Central memory CD4-positive, alpha-beta T cell (primary cell): ENCODE measurements at regions not wholly inside any gene's neighbourhood (a gene's known extent, or its start where the extent isn't known, plus 50 kb on each side); places are given as distances from the start of the nearest gene placed in this dataset.

ENCODE experiments used
- DNase-seq: peaks from one replicate; pipeline ENCODE4 v3.0.0; 2022

- no peak for DNase-seq
Measured at GRCh38 chr14:22448905-22449599, 140.0 kb downstream of the DAD1 start.

DNA sequence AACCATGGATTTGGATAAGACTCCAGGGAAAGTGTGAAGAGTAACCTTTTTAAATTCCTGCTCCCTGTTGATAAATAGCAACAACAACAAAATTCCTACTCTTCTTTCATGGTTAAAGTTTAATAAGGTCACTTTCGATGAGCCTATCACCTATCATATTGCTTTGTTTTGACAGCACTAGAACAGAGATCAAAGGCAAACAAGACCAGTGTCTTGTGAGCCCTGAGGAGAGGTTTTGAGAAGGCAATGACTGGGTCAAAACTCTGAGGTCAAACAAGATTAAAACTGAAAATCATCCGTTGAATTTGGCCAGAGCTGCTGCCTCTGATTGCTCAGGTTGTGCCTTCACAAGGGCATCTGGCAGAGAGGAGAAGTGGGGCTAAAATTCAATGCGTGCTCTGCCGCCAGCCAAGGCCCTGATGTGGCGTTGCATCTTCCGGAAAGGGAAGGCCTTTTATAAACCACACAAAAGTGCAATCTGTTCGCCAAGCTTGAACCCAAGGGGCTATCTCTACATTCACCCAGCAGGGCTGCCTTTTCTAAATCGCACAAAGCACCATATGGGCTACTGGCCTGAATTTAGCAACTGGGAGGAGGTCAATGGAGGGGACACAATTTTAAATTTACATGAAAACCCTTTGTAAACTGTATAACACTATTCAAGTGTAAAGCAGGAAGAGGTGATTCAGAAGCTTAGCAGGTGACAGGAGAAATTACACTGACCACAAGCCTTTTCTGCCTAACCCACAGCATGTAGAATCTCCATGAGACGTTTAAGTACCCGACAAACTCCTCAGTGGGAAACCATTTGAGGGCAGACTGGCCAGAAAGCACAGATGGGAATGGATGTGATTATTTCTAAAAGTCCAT is 140.8 kb downstream of the DAD1 start:
- DNase-seq, result no peak

- DNase-seq, result no peak
Measured at GRCh38 chr14:22438742-22439141, 150.3 kb downstream of the DAD1 start.

GRCh38 chr14:22434901-22435550 is 154.0 kb downstream of the DAD1 start:
- DNase-seq, result no peak

GRCh38 chr14:22434030-22434429 is 155.0 kb downstream of the DAD1 start:
- DNase-seq, result no peak

GRCh38 chr14:22433069-22433468 is 156.0 kb downstream of the DAD1 start:
- DNase-seq, result no peak

GRCh38 chr14:22432348-22432976 is 156.6 kb downstream of the DAD1 start:
- no peak for DNase-seq

GRCh38 chr14:22429546-22430294 is 159.3 kb downstream of the DAD1 start:
- no peak for DNase-seq

GRCh38 chr14:22428700-22429291 is 160.2 kb downstream of the DAD1 start:
- no peak for DNase-seq

DNA sequence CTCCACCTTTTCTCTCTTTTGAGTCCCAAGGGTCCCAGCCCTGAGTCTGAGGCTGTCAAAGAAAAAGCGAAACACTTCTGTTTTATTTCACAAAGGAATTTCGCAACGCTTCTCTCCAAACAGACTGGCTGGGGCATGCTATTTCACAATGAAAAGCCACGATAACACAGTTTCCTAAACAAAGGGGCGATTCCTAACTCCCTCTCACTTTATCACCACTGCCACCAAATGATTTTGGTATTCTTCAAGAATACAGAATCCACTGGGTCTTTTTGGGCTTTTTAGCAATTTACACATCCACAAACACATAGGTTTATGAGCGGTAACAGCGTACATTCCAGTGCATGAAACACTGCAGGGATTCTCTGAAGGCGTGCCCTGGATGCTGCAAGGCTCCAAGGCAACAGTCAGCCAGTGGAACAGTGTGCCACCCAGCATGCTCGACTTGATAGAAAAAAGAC is 161.2 kb downstream of the DAD1 start:
- DNase-seq, result no peak

GRCh38 chr14:22426711-22427110 is 162.3 kb downstream of the DAD1 start:
- DNase-seq, result no peak

GRCh38 chr14:22423958-22424357 is 165.1 kb downstream of the DAD1 start:
- DNase-seq, result no peak

GRCh38 chr14:22422238-22422637 is 166.8 kb downstream of the DAD1 start:
- no peak for DNase-seq

GRCh38 chr14:22420598-22421186 is 168.3 kb downstream of the DAD1 start:
- DNase-seq, result no peak

DNA sequence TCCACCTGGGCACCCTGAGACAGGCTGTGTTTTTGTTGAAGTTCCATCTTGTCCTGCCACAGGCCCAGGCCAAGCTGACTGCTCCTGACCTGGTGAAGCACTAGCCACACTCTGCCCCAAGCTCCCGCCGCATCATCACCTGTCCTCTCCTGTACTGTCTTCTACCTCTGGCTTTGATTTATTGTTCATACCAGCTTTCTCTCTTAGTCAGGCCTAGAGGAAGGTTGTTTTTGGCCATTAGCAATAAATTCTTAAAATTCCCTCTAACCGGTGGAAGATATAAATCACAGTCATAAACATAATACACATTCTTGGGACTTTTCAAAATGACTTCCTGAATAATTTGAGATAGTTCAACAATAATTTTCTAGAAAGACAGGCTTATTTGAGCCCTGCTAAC is 169.4 kb downstream of the DAD1 start:
- no peak for DNase-seq

DNA sequence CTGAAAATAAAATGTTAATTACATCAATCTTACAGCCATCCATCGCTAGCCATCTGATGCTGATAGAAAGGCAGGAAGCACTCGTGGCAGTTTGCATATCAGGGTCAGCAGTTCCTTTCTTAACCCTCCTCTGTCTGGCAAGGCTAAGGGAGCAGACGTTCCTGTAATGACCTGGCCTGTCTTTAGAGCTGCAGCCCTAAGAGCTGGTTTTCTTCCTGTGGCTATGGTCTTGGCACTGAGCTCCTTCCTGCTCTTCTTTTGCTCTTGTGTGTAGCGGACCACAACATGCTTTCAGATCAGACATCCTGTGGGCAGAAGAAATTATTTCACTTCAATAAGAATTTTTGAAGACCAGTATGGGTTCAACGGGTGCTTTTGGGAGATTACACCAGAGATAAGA is 170.4 kb downstream of the DAD1 start:
- no peak for DNase-seq

- DNase-seq, result no peak
Measured at GRCh38 chr14:22417914-22418313, 171.1 kb downstream of the DAD1 start.

DNA sequence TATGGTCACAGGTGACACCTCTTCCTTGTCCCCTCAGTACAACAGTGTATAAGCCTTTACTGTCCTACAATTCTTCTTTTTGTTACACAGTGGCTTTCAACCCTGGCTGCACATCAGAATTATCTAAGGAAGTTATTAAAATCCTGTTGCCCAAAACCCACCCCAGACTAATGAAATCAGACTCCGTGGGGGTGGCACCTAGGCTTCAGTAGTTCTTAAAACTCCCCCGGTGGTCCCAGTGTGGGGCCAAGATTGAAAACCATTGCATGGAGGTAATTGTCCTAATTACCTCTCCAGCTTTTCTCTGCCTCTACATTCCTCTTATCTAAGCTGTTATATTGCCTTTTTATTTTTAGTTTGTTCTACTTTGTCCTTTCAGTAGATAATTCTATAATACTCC is 172.8 kb downstream of the DAD1 start:
- no peak for DNase-seq

GRCh38 chr14:22415605-22415959 is 173.4 kb downstream of the DAD1 start:
- DNase-seq, result no peak

DNA sequence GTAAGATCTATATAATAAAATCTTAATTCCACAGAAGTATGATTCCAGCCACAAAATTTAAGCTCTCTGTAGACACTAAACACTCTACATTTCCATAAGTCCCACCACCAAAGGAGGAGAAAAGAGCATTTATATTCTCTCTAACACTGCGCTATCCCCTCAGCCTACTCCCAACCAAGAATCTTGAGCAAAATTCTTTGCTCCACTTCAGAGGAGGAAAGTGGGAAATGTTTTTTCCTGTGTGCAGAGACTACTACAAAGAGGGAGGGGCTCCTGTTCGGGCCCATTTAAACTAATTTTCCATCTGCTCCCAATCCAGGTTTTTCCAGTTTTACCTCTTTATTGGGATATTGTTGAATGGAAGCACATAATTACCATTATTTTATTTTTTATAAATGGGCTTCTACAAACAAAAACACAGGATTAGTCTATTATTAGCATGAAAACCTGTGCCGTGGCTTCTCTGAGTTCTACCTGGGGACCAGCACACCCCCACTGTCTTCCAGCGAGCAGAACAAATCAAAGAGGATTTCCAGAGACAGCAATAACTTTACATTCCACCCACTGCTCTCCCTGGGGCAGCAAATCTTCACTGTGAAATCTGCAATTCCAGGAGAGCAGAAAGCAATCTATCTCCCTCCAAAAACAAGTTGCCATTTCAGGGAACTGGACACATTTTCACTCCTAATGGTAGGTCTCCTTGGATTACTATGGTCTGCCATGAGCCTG is 174.0 kb downstream of the DAD1 start:
- DNase-seq, result no peak

DNA sequence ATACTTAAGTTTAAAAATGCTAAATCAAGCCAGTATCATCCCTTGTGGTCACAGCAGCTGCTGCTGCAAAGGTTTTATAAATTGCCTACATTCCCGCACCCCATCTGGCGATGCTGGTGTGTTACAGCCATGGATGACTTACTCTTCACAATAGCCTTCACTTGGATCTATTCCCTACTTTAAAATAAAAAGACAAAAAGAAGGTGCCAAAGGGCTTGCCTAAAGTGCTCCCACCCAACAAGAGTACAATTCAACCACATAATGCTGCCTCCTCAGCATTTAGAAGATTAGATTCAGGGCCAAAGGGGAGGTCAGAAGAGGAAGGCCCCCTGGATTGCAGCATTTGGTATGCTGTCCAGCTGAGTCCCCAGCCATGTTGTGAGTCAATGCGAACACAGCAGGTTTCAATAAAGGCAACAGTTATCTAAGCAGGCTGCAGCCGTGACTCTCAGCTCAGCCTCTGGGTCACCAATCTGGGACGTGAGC is 176.1 kb downstream of the DAD1 start:
- no peak for DNase-seq
